ENCODE measurements at regions not wholly inside any gene's neighbourhood (a gene's known extent, or its start where the extent isn't known, plus 50 kb on each side); places are given as distances from the start of the nearest gene placed in this dataset.
A peak's percentile ranks its signal among the peaks of the same experiment; 100 is the strongest.
"Not testable (repeated sequence)": the region's sequence is repeated elsewhere in the genome, so short reads cannot be mapped to it uniquely, and the experiment has no call there.

DNA sequence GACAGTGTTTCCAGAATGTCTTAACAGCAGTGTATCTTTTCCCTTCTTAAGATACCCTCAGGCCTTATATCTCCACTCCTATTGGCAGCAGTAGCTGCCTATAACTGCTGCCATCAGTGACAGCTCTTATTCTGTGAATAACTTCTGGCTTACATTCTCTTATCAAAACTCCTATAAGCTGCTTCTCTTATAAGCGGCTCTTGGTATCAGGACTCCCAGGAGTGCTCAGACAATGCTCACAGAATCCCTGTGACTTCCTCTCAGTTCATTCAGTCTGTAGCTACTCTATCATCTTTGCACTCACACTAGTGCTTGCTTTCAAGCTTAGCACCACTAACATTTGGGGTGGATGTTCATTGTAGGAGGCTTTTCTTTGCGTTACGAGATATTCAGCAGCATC is 143.7 kb upstream of the CDH7 start:
- H3K27ac ChIP-seq = no peak overlapping the region
- TF ChIP-seq, protein P1, sequence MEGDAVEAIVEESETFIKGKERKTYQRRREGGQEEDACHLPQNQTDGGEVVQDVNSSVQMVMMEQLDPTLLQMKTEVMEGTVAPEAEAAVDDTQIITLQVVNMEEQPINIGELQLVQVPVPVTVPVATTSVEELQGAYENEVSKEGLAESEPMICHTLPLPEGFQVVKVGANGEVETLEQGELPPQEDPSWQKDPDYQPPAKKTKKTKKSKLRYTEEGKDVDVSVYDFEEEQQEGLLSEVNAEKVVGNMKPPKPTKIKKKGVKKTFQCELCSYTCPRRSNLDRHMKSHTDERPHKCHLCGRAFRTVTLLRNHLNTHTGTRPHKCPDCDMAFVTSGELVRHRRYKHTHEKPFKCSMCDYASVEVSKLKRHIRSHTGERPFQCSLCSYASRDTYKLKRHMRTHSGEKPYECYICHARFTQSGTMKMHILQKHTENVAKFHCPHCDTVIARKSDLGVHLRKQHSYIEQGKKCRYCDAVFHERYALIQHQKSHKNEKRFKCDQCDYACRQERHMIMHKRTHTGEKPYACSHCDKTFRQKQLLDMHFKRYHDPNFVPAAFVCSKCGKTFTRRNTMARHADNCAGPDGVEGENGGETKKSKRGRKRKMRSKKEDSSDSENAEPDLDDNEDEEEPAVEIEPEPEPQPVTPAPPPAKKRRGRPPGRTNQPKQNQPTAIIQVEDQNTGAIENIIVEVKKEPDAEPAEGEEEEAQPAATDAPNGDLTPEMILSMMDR (conservative IDR thresholded peaks at IDR 0.05) = no peak

DNA sequence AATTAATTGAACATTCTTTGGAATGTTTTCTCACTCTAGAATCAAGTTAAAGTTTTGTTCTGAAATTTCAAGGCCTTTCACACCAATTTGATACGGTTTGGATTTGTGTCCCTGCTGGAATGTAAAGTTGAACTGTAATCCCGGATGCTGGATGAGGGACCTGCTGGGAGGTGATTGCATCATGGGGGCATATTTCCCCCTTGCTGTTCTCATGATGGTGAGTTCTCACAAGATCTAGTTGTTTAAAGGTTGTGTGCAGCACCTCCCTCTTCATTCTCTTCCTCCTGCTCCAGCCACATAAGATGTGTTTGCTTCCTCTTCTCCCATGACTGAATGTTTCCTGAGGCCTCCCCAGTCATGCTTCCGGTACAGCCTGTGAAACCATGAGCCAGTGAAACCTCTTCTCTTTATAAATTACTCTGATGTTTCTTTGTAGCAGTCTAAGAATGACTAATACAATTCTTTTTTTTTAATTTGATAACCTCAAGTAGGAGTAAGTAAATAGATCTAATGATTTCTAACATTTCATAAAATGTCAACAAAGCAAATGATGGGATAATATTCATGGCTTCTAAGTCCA is 144.2 kb upstream of the CDH7 start:
- TF ChIP-seq, protein P1 (conservative IDR thresholded peaks at IDR 0.05) = no peak
- no peak overlapping the region for H3K27ac ChIP-seq

DNA sequence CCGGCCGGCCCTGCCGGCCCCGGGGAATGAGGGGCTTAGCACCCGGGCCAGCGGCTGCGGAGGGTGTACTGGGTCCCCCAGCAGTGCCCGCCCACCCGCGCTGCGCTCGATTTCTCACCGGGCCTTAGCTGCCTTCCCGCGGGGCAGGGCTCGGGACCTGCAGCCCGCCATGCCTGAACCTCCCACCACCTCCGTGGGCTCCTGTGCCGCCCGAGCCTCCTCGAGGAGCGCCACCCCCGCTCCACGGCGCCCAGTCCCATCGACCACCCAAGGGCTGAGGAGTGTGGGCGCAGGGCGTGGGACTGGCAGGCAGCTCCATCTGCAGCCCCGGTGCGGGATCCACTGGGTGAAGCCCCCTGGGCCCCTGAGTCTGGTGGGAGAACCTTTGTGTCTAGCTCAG is 145.5 kb upstream of the CDH7 start:
- not testable (repeated sequence) for H3K27ac ChIP-seq

DNA sequence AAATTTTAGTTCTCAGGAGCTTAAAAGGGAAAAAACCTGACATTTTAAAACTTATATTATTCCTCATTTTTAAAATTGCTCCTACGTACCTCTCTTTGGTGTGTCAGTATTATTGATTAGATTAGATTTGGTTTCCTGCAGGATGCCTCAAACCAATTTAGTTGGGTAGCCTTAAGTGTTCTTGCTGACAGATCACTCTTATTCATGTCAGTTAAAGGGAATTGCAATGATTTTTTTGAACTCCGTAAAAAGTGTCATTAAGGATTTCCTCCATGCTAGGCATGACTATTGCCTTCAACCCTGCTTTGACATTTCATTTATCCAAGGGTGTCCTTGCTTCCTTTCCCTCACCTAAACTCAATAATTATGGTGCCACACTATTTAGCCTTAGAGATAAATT is 149.0 kb upstream of the CDH7 start:
- TF ChIP-seq, protein P1 (conservative IDR thresholded peaks at IDR 0.05) = no peak
- no peak overlapping the region for H3K27ac ChIP-seq

DNA sequence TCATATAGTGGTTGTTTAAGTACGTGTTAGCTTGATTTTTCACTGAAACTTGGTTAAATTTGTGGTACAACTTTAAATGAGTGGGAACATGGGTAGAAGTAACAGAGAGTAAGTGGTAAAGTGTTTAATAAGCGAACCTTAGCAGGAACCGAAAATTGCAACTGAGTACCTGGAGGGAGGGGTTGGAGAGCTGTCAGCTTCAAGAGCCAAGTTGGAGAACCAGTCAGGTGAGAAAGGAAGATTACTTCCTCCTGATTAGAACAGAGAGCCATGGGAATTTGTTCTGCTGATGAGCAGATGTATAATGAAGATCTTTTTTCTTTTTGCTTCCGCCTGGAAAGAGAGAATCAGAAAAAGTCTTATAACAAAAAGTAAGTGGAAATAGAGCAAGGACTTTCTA is 158.4 kb upstream of the CDH7 start:
- TF ChIP-seq, protein P1 (conservative IDR thresholded peaks at IDR 0.05) = no peak
- peak overlapping the region; percentile 34 for H3K27ac ChIP-seq

DNA sequence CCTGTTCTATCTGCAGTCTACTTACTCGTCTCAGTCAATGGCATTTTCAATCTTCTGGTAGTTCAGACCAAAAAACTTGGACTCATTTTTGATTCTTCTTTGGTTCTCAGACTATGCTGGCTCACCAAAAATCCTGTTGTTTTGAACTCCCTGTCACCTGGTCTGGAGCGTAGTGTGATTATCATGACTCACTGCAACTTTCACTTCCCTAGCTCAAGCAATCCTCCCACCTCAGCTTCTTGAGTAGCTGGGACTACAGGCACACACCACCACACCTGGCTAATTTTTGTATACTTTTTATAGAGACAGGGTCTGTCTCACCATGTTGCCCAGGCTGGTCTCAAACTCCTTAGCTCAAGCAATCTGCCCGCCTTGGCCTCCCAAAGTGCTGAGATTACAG is 163.3 kb upstream of the CDH7 start:
- TF ChIP-seq, protein P1 (conservative IDR thresholded peaks at IDR 0.05) = no peak
- H3K27ac ChIP-seq = no peak overlapping the region

DNA sequence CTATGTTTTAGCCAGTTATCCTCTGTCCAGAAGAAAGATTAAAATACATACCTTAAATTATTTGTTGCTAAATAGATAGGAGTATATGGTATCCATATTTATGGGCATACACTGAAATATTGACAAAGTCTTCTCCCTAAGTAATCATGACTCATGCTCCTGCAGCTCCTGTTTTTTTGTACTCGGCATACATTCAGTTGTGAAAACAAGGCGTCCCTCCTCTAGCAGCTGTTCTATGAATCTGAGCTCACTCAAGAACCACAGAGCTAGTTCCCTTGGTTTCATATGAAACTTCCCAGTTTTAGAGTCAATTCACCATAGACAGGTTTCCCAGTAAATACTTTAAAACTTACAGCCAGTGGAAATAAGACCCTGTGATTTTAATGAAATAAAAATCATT is 168.7 kb upstream of the CDH7 start:
- H3K27ac ChIP-seq = not testable (repeated sequence)

DNA sequence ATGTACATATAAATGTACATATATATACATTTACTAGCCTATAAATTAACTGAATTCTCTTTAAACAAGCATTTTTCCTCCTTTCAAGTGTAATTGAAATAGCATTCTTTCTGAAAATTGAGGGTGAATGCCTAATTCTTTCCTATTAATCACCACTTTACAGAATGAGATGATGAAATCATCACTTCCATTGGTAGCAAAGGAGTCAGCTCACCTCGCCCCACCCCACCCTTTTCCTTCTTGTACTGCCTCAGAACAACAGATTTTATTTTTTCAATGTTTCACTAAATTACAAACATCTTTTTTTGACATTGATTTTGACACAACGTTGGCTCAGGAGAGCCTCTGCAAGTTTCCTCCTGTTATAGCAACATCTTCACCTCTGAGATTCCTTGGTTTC is 181.9 kb upstream of the CDH7 start:
- TF ChIP-seq, protein P1 (conservative IDR thresholded peaks at IDR 0.05) = no peak
- H3K27ac ChIP-seq = no peak overlapping the region

DNA sequence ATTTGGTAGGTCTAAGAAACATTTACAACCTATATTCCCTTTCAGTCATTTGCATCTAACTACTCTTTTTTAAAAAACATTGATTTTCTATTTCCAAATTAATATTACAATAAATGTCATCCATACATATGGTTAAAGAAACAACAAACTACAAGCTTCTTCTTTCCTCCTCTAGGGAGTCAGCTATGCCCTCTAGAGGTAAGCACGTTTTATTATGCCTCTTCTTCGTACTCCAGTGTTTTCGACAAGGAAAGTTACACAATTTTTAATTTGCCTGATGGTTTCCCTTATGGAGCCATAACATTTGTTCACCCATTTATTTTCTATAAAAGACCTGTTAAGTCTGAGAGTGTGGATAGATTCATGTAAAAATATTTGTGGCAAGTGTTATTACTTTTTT is 183.4 kb upstream of the CDH7 start:
- TF ChIP-seq, protein P1 (conservative IDR thresholded peaks at IDR 0.05) = peak; percentile 88
- H3K27ac ChIP-seq = no peak overlapping the region

Measured in VCaP (cell line).